Astrocyte (in vitro differentiated cells and primary cell): ENCODE measurements at regions not wholly inside any gene's neighbourhood (a gene's known extent, or its start where the extent isn't known, plus 50 kb on each side); places are given as distances from the start of the nearest gene placed in this dataset.
A peak's percentile ranks its signal among the peaks of the same experiment; 100 is the strongest.

Experiments
- DNase-seq: peaks from one replicate; pipeline ENCODE4 v3.0.0-alpha.2; 2010; ENCODE audit warnings: low read depth
- FAIRE-seq: peaks from 2 replicates; lab custom pipeline; 2011; peaks lifted over from hg19 to GRCh38; lab: Jason Lieb, UNC
- H2AFZ ChIP-seq: 2 replicates; pipeline ENCODE4 v1.6.0; 2012; ENCODE audit warnings: low read depth, low read length, inconsistent platforms
- H3K27ac ChIP-seq: 2 replicates; pipeline ENCODE4 v1.5.1; 2011; ENCODE audit warnings: low read depth, low read length, inconsistent platforms
- H3K27me3 ChIP-seq: 2 replicates; pipeline ENCODE4 v1.6.0; 2011; ENCODE audit warnings: low read length, inconsistent platforms; ENCODE audit not compliant: insufficient read depth
- H3K36me3 ChIP-seq: 2 replicates; pipeline ENCODE4 v1.5.1; 2011; ENCODE audit warnings: low read length, inconsistent platforms; ENCODE audit not compliant: insufficient read depth
- H3K4me1 ChIP-seq: 2 replicates; pipeline ENCODE4 v1.5.1; 2011; ENCODE audit warnings: low read length, inconsistent platforms; ENCODE audit not compliant: insufficient read depth
- H3K4me2 ChIP-seq: 2 replicates; pipeline ENCODE4 v1.6.0; 2012; ENCODE audit warnings: low read length, inconsistent platforms
- H3K4me3 ChIP-seq: 2 replicates; pipeline ENCODE4 v1.5.1; 2011; ENCODE audit warnings: low read depth, mild to moderate bottlenecking, low read length, inconsistent platforms; ENCODE audit not compliant: insufficient read depth
- H3K79me2 ChIP-seq: 2 replicates; pipeline ENCODE4 v1.6.0; 2012; ENCODE audit warnings: mild to moderate bottlenecking, low read length, inconsistent platforms; ENCODE audit not compliant: insufficient read depth
- H3K9ac ChIP-seq: 2 replicates; pipeline ENCODE4 v1.6.0; 2012; ENCODE audit warnings: mild to moderate bottlenecking, low read length, inconsistent platforms
- H3K9me3 ChIP-seq: 2 replicates; pipeline ENCODE4 v1.5.1; 2012; ENCODE audit warnings: low read depth, mild to moderate bottlenecking, low read length, inconsistent platforms; ENCODE audit not compliant: insufficient read depth
- H4K20me1 ChIP-seq: 2 replicates; pipeline ENCODE4 v1.6.0; 2012; ENCODE audit warnings: low read length, inconsistent platforms; ENCODE audit not compliant: insufficient read depth
- H3K27ac Mint-ChIP-seq: one replicate; pipeline ENCODE4 v1.8.0; 2021; ENCODE audit warnings: mild to moderate bottlenecking, mixed read lengths; ENCODE audit not compliant: unreplicated experiment
- H3K27me3 Mint-ChIP-seq: one replicate; pipeline ENCODE4 v1.8.0; 2021; ENCODE audit warnings: low read depth, mixed read lengths; ENCODE audit not compliant: unreplicated experiment
- H3K36me3 Mint-ChIP-seq: one replicate; pipeline ENCODE4 v1.8.0; 2021; ENCODE audit warnings: low read depth, mixed read lengths; ENCODE audit not compliant: unreplicated experiment
- H3K4me1 Mint-ChIP-seq: one replicate; pipeline ENCODE4 v1.8.0; 2021; ENCODE audit warnings: low read depth, mixed read lengths; ENCODE audit not compliant: unreplicated experiment
- H3K4me3 Mint-ChIP-seq: one replicate; pipeline ENCODE4 v1.8.0; 2021; ENCODE audit warnings: mild to moderate bottlenecking, moderate library complexity, mixed read lengths; ENCODE audit not compliant: unreplicated experiment
- H3K9me3 Mint-ChIP-seq: one replicate; pipeline ENCODE4 v1.8.0; 2021; ENCODE audit warnings: mild to moderate bottlenecking, mixed read lengths; ENCODE audit not compliant: unreplicated experiment
- CTCF ChIP-seq: IDR thresholded peaks from 2 replicates; pipeline ENCODE4 v1.5.1; 2011; ENCODE audit warnings: low read depth, mild to moderate bottlenecking, inconsistent platforms, low read length, moderate library complexity; ENCODE audit not compliant: insufficient read depth
- EZH2 ChIP-seq: IDR thresholded peaks from 2 replicates; pipeline ENCODE4 v1.6.1; 2012; ENCODE audit warnings: mild to moderate bottlenecking, low read length, inconsistent platforms; ENCODE audit not compliant: insufficient read depth

GRCh38 chr12:60169904-60170303, 574.1 kb downstream of the SLC16A7 start:
- Histone ChIP-seq H3K27ac (no peak overlapping the region), H3K4me1 (peaks cover 15% of the 10 kb centered on the region), H3K9ac (no peak overlapping the region), H2AFZ (no peak overlapping the region), H3K4me3 (no peak overlapping the region), H3K36me3 (no peaks in the 10 kb centered on the region), H4K20me1 (no peaks in the 10 kb centered on the region), H3K9me3 (no peaks in the 10 kb centered on the region), H3K79me2 (no peaks in the 10 kb centered on the region), H3K27me3 (no peaks in the 10 kb centered on the region), H3K4me2 (no peak overlapping the region)
- H3K4me1 Mint-ChIP-seq: peaks cover 9% of the 10 kb centered on the region
- no peaks in the 10 kb centered on the region for H3K9me3 Mint-ChIP-seq
- H3K27me3 Mint-ChIP-seq: no peaks in the 10 kb centered on the region
- no peak for DNase-seq
- TF ChIP-seq CTCF (no peak), EZH2 (no peak)
- H3K4me3 Mint-ChIP-seq: no peak overlapping the region
- FAIRE-seq: no peak
- H3K27ac Mint-ChIP-seq: no peak overlapping the region
- H3K36me3 Mint-ChIP-seq: no peaks in the 10 kb centered on the region

DNA sequence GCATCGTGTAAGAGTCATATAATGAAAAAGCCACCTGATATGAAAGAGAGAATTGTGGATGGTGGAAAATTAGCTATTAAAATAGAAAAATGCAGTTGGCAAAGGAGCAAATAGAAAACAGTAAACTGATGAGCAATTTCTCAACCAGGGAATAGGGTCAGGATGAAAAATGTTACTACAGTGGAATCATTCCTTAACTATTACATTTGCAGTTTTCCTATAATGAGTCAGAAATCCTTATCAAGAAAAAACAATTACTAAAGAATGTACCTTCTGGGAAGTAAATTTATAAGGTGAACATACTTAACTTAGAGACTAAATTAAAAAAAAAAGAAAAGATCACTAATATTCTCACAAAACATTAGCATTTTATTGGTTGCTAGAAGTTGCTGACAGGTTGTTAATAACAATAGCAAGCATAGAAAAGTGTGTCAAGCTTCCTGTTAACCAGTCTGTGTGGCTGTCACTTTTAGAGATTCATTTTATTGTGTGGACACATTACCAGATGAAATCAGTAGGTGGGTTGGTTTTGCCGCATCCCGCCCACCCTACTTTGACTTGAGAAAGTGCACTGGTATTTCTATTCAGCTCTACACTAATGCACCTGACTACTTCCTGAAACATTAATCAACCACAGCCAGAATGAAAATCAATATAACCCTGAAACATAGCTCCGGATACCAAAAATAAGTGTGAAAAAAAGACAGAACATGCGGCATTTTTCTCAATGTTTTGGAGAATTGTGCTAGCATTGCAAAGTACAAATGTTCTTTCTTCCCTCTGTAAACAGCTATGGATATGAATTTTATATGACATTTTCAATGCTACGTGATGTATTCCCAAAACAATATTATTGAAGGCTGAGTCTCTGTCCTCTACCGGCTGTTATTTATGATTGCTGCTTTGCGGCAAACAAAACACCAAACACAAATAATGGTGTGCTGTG, 576.7 kb downstream of the SLC16A7 start:
- H3K4me2 ChIP-seq: peak overlapping the region; percentile 51
- Mint-ChIP-seq H3K4me1 (peaks cover 9% of the 10 kb centered on the region), H3K27me3 (no peaks in the 10 kb centered on the region), H3K27ac (no peak overlapping the region), H3K36me3 (no peaks in the 10 kb centered on the region), H3K9me3 (no peaks in the 10 kb centered on the region), H3K4me3 (no peak overlapping the region)
- peak; percentile 74 for DNase-seq
- no peaks in the 10 kb centered on the region for H3K9me3 ChIP-seq
- no peak for TF ChIP-seq EZH2
- no peak for TF ChIP-seq CTCF
- no peak overlapping the region for H3K9ac ChIP-seq
- H3K36me3 ChIP-seq: no peaks in the 10 kb centered on the region
- peak overlapping the region; percentile 22 for H3K27ac ChIP-seq
- no peak for FAIRE-seq
- H3K27me3 ChIP-seq: no peaks in the 10 kb centered on the region
- no peaks in the 10 kb centered on the region for H3K79me2 ChIP-seq
- no peak overlapping the region for H2AFZ ChIP-seq
- H4K20me1 ChIP-seq: no peaks in the 10 kb centered on the region
- peaks cover 15% of the 10 kb centered on the region for H3K4me1 ChIP-seq
- H3K4me3 ChIP-seq: no peak overlapping the region
